NCI-H2029 treated with DMSO at 0.1 percent for 48 hours (cell line): ENCODE measurements at regions not wholly inside any gene's neighbourhood (a gene's known extent, or its start where the extent isn't known, plus 50 kb on each side); places are given as distances from the start of the nearest gene placed in this dataset.
"Not testable (repeated sequence)": the region's sequence is repeated elsewhere in the genome, so short reads cannot be mapped to it uniquely, and the experiment has no call there.

ENCODE experiments used
- DNase-seq: peaks from one replicate; lab custom pipeline; 2025; lab: John Stamatoyannopoulos, UW

GRCh38 chr9:82116556-82116955 lies 128.0 kb downstream of the SPATA31D1 start:
- no peak for DNase-seq

- no peak for DNase-seq
Measured at GRCh38 chr9:82117026-82117811, 128.6 kb downstream of the SPATA31D1 start.

GRCh38 chr9:82122731-82123130 lies 134.2 kb downstream of the SPATA31D1 start:
- no peak for DNase-seq

GRCh38 chr9:82124090-82124489 lies 135.5 kb downstream of the SPATA31D1 start:
- DNase-seq, result no peak

- DNase-seq, result no peak
Measured at GRCh38 chr9:82126256-82126655, 137.7 kb downstream of the SPATA31D1 start.

- no peak for DNase-seq
Measured at GRCh38 chr9:82127465-82127864, 138.9 kb downstream of the SPATA31D1 start.

- no peak for DNase-seq
Measured at GRCh38 chr9:82128011-82128696, 139.6 kb downstream of the SPATA31D1 start.

- no peak for DNase-seq
Measured at GRCh38 chr9:82129708-82130107, 141.1 kb downstream of the SPATA31D1 start.

GRCh38 chr9:82130331-82131042 lies 141.9 kb downstream of the SPATA31D1 start:
- DNase-seq, result no peak

GRCh38 chr9:82131072-82131471 lies 142.5 kb downstream of the SPATA31D1 start:
- no peak for DNase-seq

GRCh38 chr9:82132024-82132423 lies 143.5 kb downstream of the SPATA31D1 start:
- DNase-seq, result no peak

- no peak for DNase-seq
Measured at GRCh38 chr9:82134010-82134409, 145.4 kb downstream of the SPATA31D1 start.

- DNase-seq, result no peak
Measured at GRCh38 chr9:82135106-82135505, 146.5 kb downstream of the SPATA31D1 start.

GRCh38 chr9:82138081-82138480 lies 149.5 kb downstream of the SPATA31D1 start:
- not testable (repeated sequence) for DNase-seq

GRCh38 chr9:82140471-82140870 lies 151.9 kb downstream of the SPATA31D1 start:
- DNase-seq, result no peak

- DNase-seq, result no peak
Measured at GRCh38 chr9:82144803-82145202, 156.2 kb downstream of the SPATA31D1 start.

GRCh38 chr9:82146677-82147076 lies 158.1 kb downstream of the SPATA31D1 start:
- no peak for DNase-seq

- DNase-seq, result no peak
Measured at GRCh38 chr9:82147798-82148425, 159.3 kb downstream of the SPATA31D1 start.

- DNase-seq, result no peak
Measured at GRCh38 chr9:82148426-82148810, 159.8 kb downstream of the SPATA31D1 start.

- DNase-seq, result no peak
Measured at GRCh38 chr9:82148901-82149461, 160.4 kb downstream of the SPATA31D1 start.

- no peak for DNase-seq
Measured at GRCh38 chr9:82149501-82149946, 161.0 kb downstream of the SPATA31D1 start.

GRCh38 chr9:82152181-82152580 lies 163.6 kb downstream of the SPATA31D1 start:
- DNase-seq, result no peak
